ENCODE measurements at regions not wholly inside any gene's neighbourhood (a gene's known extent, or its start where the extent isn't known, plus 50 kb on each side); places are given as distances from the start of the nearest gene placed in this dataset.

- H3K27me3 ChIP-seq, result no peaks in the 10 kb centered on the region
- TF ChIP-seq, protein P1, sequence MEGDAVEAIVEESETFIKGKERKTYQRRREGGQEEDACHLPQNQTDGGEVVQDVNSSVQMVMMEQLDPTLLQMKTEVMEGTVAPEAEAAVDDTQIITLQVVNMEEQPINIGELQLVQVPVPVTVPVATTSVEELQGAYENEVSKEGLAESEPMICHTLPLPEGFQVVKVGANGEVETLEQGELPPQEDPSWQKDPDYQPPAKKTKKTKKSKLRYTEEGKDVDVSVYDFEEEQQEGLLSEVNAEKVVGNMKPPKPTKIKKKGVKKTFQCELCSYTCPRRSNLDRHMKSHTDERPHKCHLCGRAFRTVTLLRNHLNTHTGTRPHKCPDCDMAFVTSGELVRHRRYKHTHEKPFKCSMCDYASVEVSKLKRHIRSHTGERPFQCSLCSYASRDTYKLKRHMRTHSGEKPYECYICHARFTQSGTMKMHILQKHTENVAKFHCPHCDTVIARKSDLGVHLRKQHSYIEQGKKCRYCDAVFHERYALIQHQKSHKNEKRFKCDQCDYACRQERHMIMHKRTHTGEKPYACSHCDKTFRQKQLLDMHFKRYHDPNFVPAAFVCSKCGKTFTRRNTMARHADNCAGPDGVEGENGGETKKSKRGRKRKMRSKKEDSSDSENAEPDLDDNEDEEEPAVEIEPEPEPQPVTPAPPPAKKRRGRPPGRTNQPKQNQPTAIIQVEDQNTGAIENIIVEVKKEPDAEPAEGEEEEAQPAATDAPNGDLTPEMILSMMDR (IDR thresholded peaks at IDR 0.05), result no peak
- no peak overlapping the region for H3K4me3 ChIP-seq (ENCODE audit: low read depth in 1 of 2, low read length in 1 of 2)
- no peaks in the 10 kb centered on the region for H3K4me1 ChIP-seq (ENCODE audit: control insufficient read depth in 1 of 2, insufficient read depth in 1 of 2, low read depth in 1 of 2, low read length in 1 of 2)
- no peak overlapping the region for H3K27ac ChIP-seq
- no peaks in the 10 kb centered on the region for H3K9me3 ChIP-seq
- no peaks in the 10 kb centered on the region for H3K36me3 ChIP-seq
Measured at GRCh38 chr4:66252291-66252690, 582.0 kb upstream of the EPHA5 start.

DNA sequence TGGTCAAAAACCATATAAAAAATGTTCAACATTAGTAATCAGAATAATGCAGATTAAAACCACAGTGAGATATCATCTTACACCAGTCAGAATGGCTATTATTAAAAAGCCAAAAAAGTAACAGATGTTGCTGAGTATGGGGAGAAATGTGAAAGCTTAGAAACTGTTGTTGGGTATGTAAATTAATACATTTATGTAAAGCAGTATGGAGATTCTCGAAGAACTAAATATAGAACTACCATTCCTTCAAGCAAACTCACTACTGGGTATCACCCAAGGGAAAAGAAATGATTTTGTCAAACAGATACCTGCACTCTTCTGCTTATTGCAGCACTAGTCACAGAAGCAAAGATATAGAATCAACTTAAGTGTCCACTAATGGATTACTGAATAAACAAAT is 576.4 kb upstream of the EPHA5 start:
- TF ChIP-seq, protein P1 (IDR thresholded peaks at IDR 0.05), result no peak
- Histone ChIP-seq H3K4me3 (ENCODE audit: low read depth in 1 of 2, low read length in 1 of 2) (no peak overlapping the region), H3K27ac (no peak overlapping the region), H3K36me3 (no peaks in the 10 kb centered on the region), H3K27me3 (no peaks in the 10 kb centered on the region), H3K4me1 (ENCODE audit: control insufficient read depth in 1 of 2, insufficient read depth in 1 of 2, low read depth in 1 of 2, low read length in 1 of 2) (no peaks in the 10 kb centered on the region), H3K9me3 (no peaks in the 10 kb centered on the region)

DNA sequence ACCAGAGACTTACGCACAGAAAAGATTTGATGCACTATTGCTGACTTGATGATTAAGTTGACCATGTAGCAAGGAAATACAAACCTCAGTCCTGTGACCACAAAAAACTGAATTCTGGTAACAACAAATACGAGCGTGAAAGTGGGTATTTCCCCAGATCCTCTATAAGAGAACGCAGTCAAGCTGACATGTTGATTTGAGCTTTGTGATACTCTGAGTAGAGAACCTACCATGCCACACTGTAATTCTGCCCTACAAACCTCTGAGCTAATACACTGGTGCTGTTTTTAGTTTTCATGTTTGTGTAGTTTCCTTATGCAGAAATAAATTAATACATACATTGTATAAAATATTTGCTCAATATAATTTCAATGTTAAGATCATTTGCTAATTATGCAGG is 565.6 kb upstream of the EPHA5 start:
- Histone ChIP-seq H3K4me1 (ENCODE audit: control insufficient read depth in 1 of 2, insufficient read depth in 1 of 2, low read depth in 1 of 2, low read length in 1 of 2) (no peaks in the 10 kb centered on the region), H3K4me3 (ENCODE audit: low read depth in 1 of 2, low read length in 1 of 2) (no peak overlapping the region), H3K27ac (no peak overlapping the region), H3K9me3 (no peaks in the 10 kb centered on the region), H3K27me3 (no peaks in the 10 kb centered on the region), H3K36me3 (no peaks in the 10 kb centered on the region)
- TF ChIP-seq, protein P1 (IDR thresholded peaks at IDR 0.05), result no peak

- H3K36me3 ChIP-seq, result no peaks in the 10 kb centered on the region
- no peak overlapping the region for H3K4me3 ChIP-seq (ENCODE audit: low read depth in 1 of 2, low read length in 1 of 2)
- H3K27me3 ChIP-seq, result no peaks in the 10 kb centered on the region
- H3K9me3 ChIP-seq, result no peaks in the 10 kb centered on the region
- H3K27ac ChIP-seq, result no peak overlapping the region
- TF ChIP-seq, protein P1 (IDR thresholded peaks at IDR 0.05), result no peak
- H3K4me1 ChIP-seq (ENCODE audit: control insufficient read depth in 1 of 2, insufficient read depth in 1 of 2, low read depth in 1 of 2, low read length in 1 of 2), result no peaks in the 10 kb centered on the region
Measured at GRCh38 chr4:66229885-66230284, 559.6 kb upstream of the EPHA5 start.

DNA sequence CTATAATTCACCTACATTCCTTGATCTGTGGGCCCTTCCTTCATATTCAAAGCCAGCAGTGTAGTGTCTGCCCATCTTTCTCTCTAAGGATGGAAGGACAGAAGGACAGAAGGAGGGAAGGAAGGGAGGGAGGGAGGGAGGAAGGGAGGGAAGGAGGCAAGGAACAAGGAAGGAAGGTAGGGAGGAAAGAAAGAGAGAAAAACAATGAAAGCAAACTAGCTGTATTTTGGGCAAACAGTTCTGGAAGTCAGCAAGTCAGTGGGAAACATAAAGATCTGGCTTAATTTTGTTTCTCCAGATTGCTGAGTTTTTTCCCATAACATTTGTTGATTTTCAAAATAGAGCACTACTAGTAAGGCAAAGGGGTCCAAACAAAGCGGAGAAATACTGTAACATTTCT is 555.2 kb upstream of the EPHA5 start:
- H3K4me1 ChIP-seq (ENCODE audit: control insufficient read depth in 1 of 2, insufficient read depth in 1 of 2, low read depth in 1 of 2, low read length in 1 of 2), result no peaks in the 10 kb centered on the region
- no peaks in the 10 kb centered on the region for H3K27me3 ChIP-seq
- no peaks in the 10 kb centered on the region for H3K36me3 ChIP-seq
- TF ChIP-seq, protein P1 (IDR thresholded peaks at IDR 0.05), result no peak
- no peak overlapping the region for H3K27ac ChIP-seq
- no peaks in the 10 kb centered on the region for H3K9me3 ChIP-seq
- no peak overlapping the region for H3K4me3 ChIP-seq (ENCODE audit: low read depth in 1 of 2, low read length in 1 of 2)
